ENCODE measurements at regions not wholly inside any gene's neighbourhood (a gene's known extent, or its start where the extent isn't known, plus 50 kb on each side); places are given as distances from the start of the nearest gene placed in this dataset.

GRCh38 chr2:19706332-19706731 lies 195.5 kb downstream of the TTC32 start:
- no peak overlapping the region for H3K4me3 Mint-ChIP-seq
- H3K4me1 Mint-ChIP-seq (ENCODE audit: low read depth in 2 of 2) = no peaks in the 10 kb centered on the region
- no peak for DNase-seq
- H3K27me3 Mint-ChIP-seq = peaks cover 24 to 28% of the 10 kb centered on the region in 2 donors
- H3K27ac Mint-ChIP-seq = no peak overlapping the region
- no peaks in the 10 kb centered on the region for H3K36me3 Mint-ChIP-seq (ENCODE audit: insufficient read depth)
- ATAC-seq (replicated peaks) = no peak
- peaks cover 0 to 5% of the 10 kb centered on the region in 2 donors for H3K9me3 Mint-ChIP-seq

GRCh38 chr2:19702267-19702666 lies 199.5 kb downstream of the TTC32 start:
- H3K27me3 Mint-ChIP-seq = peaks cover 27 to 35% of the 10 kb centered on the region in 2 donors
- H3K27ac Mint-ChIP-seq = no peak overlapping the region
- DNase-seq (no peak), ATAC-seq (replicated peaks) (no peak)
- H3K9me3 Mint-ChIP-seq = peaks cover 0 to 7% of the 10 kb centered on the region in 2 donors
- H3K4me1 Mint-ChIP-seq (ENCODE audit: low read depth in 2 of 2) = no peaks in the 10 kb centered on the region
- H3K36me3 Mint-ChIP-seq (ENCODE audit: insufficient read depth) = no peaks in the 10 kb centered on the region
- no peak overlapping the region for H3K4me3 Mint-ChIP-seq

DNA sequence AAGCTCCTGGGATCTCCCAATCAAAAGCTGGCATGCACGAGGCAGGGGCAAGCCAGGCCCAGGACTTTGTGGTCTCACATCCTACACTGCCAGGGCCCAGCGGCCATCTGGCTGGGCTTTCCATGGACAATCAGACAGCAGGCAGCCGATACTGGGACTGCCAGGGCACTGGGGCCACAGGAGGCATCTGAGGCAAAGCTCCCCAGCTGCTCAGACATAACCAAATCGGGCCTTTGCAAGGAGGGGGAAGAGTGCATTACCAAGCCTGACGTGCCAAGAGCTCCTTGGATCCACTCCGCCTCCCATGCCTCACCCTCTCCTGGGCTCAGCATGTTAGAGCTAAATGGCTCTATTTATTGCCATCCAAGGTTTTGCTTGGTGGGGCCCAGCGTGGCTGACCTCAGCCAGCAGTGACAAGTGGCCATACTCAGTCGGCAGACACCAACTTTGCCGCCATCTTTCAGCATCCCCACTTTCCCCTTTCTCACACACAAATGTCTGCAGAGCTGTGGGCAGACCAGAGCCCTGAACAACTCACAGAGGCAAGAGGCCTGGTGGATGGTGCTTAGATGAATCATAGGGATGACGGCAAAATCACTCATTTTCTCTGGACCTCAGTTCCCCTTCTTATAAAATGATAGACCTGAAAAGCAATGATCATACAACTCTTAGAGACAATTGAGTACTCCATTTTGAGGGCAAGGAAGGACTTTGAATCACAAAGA lies 200.8 kb downstream of the TTC32 start:
- no peak for ATAC-seq (replicated peaks)
- H3K27ac Mint-ChIP-seq = no peak overlapping the region
- no peaks in the 10 kb centered on the region for H3K4me1 Mint-ChIP-seq (ENCODE audit: low read depth in 2 of 2)
- no peak overlapping the region for H3K4me3 Mint-ChIP-seq
- H3K27me3 Mint-ChIP-seq = peaks cover 22 to 27% of the 10 kb centered on the region in 2 donors
- H3K9me3 Mint-ChIP-seq = peaks cover 0 to 7% of the 10 kb centered on the region in 2 donors
- H3K36me3 Mint-ChIP-seq (ENCODE audit: insufficient read depth) = no peaks in the 10 kb centered on the region
- no peak for DNase-seq

DNA sequence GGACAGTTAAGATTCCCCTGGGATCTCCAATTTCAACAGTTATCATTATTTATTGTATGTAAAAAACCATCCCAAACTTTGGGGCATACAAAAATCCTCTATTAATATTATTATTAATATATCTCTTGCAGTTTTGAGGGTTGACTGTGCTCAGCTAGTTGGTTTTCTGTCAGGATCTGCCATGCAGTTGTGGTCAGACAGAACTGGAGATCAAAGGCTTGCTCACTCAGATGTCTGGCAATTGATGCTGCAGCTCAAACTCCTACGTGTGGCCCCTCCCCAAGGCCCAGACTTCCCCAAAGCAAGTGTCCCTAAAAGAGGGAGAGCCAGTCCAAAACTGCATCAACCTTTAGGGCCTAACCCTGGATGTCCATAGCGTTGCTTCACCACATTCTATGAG lies 204.7 kb downstream of the TTC32 start:
- H3K27me3 Mint-ChIP-seq = peaks cover 18 to 19% of the 10 kb centered on the region in 2 donors
- ATAC-seq (replicated peaks) (no peak), DNase-seq (no peak)
- no peak overlapping the region for H3K4me3 Mint-ChIP-seq
- no peaks in the 10 kb centered on the region for H3K36me3 Mint-ChIP-seq (ENCODE audit: insufficient read depth)
- peaks cover 0 to 7% of the 10 kb centered on the region in 2 donors for H3K9me3 Mint-ChIP-seq
- no peak overlapping the region for H3K27ac Mint-ChIP-seq
- H3K4me1 Mint-ChIP-seq (ENCODE audit: low read depth in 2 of 2) = no peaks in the 10 kb centered on the region

DNA sequence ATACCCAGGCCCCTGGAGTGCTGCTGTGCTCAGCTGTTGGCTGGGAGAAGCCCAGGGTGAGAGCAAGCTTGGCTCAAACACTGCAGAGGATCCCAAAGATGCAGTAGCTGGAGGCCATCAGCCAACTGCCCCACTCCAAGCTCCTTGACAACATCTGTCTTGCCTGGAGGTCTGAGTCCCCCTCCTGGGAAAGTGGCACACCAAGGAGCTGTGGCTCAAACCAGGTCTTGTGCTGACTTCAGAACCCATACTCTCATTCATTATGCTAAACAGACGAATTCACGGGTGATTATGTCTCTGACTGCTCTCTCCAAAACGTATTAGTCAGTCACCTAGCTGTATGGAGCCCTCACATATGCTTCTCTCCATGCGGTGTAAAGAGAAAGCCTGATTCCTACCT lies 206.1 kb downstream of the TTC32 start:
- H3K9me3 Mint-ChIP-seq = no peaks in the 10 kb centered on the region

DNA sequence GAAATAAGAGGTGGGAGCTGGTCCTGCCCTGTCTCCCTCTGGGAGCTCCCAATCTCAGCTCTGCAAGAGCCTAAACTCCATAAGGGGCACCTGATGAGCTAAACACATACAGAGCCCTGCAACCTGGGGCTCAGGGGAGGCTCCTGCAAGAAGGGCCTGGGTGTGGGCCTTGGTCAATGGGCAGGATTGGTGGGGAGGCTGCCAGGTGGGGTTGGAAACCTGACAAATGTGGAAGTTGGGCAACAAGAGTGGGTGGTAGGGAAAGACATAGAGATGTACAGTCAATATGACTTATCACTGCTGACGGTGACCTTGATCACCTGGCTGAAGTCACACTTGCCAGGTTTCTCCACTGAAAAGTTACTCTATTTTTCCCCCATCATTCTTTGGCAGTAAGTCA lies 209.9 kb downstream of the TTC32 start:
- Mint-ChIP-seq H3K4me1 (ENCODE audit: low read depth in 2 of 2) (no peaks in the 10 kb centered on the region), H3K27ac (no peak overlapping the region), H3K27me3 (peaks cover 14 to 23% of the 10 kb centered on the region in 2 donors), H3K36me3 (ENCODE audit: insufficient read depth) (peaks cover 2% of the 10 kb centered on the region), H3K4me3 (no peak overlapping the region), H3K9me3 (no peaks in the 10 kb centered on the region)
- ATAC-seq (replicated peaks) (no peak), DNase-seq (no peak)

More for the DNA sequence above, 206.1 kb downstream of the TTC32 start:
- DNase-seq (no peak), ATAC-seq (replicated peaks) (no peak)
- peaks cover 2% of the 10 kb centered on the region for H3K36me3 Mint-ChIP-seq (ENCODE audit: insufficient read depth)
- H3K4me3 Mint-ChIP-seq = no peak overlapping the region
- no peak overlapping the region for H3K27ac Mint-ChIP-seq
- peaks cover 10 to 13% of the 10 kb centered on the region in 2 donors for H3K27me3 Mint-ChIP-seq
- no peaks in the 10 kb centered on the region for H3K4me1 Mint-ChIP-seq (ENCODE audit: low read depth in 2 of 2)

GRCh38 chr2:19690429-19690828 lies 211.4 kb downstream of the TTC32 start:
- Mint-ChIP-seq H3K27me3 (peaks cover 16 to 23% of the 10 kb centered on the region in 2 donors), H3K4me3 (no peak overlapping the region), H3K27ac (no peak overlapping the region), H3K9me3 (no peaks in the 10 kb centered on the region), H3K4me1 (ENCODE audit: low read depth in 2 of 2) (no peaks in the 10 kb centered on the region), H3K36me3 (ENCODE audit: insufficient read depth) (peaks cover 2% of the 10 kb centered on the region)
- DNase-seq = no peak
- ATAC-seq (replicated peaks) = no peak

DNA sequence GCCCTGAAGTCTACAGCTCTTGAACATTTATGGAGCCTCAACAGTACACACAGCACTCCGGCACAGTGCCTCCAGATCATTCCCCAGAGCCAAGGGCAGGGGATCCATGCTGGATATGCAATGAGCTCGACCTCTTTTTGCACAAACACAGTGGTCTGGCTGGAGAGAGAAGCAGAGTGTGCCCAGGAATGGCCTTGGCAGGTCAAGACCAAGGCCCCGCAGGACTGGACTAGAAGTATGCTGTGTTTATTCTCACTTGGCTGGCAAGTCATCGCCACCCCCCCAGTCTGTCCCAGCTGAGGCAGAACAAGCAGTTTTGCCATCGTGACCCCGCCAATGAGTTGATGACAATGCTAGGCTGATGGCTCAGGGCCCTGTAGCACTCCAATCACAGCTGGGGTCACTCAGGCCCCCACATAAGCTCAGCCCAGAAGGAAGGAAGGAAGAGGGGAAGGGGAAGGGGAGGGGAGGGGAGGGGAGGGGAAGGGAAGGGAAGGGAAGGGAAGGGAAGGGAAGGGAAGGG lies 212.1 kb downstream of the TTC32 start:
- Mint-ChIP-seq H3K4me3 (no peak overlapping the region), H3K9me3 (no peaks in the 10 kb centered on the region), H3K27me3 (peaks cover 16 to 27% of the 10 kb centered on the region in 2 donors), H3K36me3 (ENCODE audit: insufficient read depth) (peaks cover 5% of the 10 kb centered on the region), H3K4me1 (ENCODE audit: low read depth in 2 of 2) (no peaks in the 10 kb centered on the region), H3K27ac (no peak overlapping the region)
- no peak for ATAC-seq (replicated peaks)
- no peak for DNase-seq

DNA sequence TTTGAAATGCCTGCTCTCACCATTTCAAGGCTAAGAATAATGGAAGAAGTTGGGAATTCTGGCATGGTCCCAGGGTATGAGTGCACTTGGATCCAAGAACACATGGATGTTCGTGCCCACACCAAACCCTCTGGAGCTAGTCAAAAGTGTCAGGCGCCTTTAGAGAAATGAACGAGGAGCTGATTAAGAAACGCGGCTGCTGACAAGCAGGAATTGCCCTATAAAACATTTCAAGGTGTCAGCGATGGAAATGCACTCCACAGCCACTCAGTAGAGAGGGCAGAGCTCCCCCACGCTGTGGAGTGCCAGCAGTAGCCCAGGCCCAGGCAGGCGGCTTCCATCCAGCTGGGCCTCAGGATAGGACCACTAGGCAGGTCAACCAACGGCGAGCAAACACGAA lies 213.7 kb downstream of the TTC32 start:
- peaks cover 5% of the 10 kb centered on the region for H3K36me3 Mint-ChIP-seq (ENCODE audit: insufficient read depth)
- H3K4me3 Mint-ChIP-seq = no peak overlapping the region
- ATAC-seq (replicated peaks) = no peak
- H3K27me3 Mint-ChIP-seq = peaks cover 16 to 32% of the 10 kb centered on the region in 2 donors
- DNase-seq = no peak
- H3K4me1 Mint-ChIP-seq (ENCODE audit: low read depth in 2 of 2) = no peaks in the 10 kb centered on the region
- H3K27ac Mint-ChIP-seq = no peak overlapping the region
- no peaks in the 10 kb centered on the region for H3K9me3 Mint-ChIP-seq

DNA sequence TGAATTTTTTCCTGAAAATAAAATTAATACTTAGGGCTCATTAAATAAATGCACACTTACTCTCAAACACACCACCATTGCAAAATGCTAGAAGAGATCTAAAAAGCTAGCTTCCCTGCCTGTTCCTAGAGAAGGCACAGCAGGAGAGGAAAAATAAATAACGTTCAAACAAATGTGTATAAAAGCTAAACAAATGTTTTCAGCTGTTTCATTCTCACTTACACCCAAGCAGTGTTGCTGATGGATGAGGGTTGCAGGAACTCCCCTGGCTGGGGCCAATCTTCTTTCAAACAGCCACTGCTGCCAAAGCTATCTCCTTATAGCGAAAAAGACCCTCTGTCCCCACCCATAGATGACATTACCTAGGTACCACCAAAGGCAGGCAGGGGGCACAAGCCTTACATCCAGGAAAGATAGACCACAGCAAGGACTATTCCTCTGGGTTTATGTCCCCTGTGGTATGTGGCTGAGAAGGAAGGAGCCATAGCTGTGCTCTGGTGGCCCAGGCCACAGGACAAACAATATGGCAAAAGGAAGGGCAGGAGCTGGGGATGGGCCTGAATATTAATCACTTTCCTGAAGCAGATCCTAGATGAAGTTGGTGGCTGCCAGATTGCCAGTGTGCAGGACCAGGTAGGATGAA lies 214.6 kb downstream of the TTC32 start:
- Mint-ChIP-seq H3K4me3 (no peak overlapping the region), H3K4me1 (ENCODE audit: low read depth in 2 of 2) (no peaks in the 10 kb centered on the region), H3K27me3 (peaks cover 16 to 32% of the 10 kb centered on the region in 2 donors), H3K27ac (no peak overlapping the region), H3K9me3 (no peaks in the 10 kb centered on the region), H3K36me3 (ENCODE audit: insufficient read depth) (peaks cover 5% of the 10 kb centered on the region)
- no peak for DNase-seq
- ATAC-seq (replicated peaks) = no peak

GRCh38 chr2:19686439-19686838 lies 215.3 kb downstream of the TTC32 start:
- DNase-seq = no peak
- H3K4me3 Mint-ChIP-seq = no peak overlapping the region
- ATAC-seq (replicated peaks) = no peak
- peaks cover 2% of the 10 kb centered on the region for H3K36me3 Mint-ChIP-seq (ENCODE audit: insufficient read depth)
- H3K27me3 Mint-ChIP-seq = peaks cover 16 to 32% of the 10 kb centered on the region in 2 donors
- H3K4me1 Mint-ChIP-seq (ENCODE audit: low read depth in 2 of 2) = no peaks in the 10 kb centered on the region
- no peaks in the 10 kb centered on the region for H3K9me3 Mint-ChIP-seq
- H3K27ac Mint-ChIP-seq = no peak overlapping the region

DNA sequence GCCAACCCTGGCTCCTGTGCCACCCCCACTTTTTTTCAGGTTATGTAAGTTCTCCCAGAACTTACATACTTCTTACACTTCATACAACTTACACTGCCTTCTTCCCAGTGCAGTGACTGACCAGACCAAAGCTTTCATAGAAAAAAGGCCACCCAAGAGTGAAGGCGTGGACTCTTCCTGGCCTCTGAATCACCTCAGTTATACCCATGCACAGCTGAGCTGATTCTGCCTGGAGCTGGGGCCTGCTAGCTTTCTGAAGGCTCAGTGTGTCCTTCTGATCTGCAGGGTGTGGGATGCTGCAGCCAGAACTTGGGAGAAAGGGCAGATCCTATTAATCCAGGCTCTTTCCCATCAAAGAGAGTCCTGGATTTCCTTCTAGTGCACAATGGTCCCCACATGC lies 216.1 kb downstream of the TTC32 start:
- H3K4me1 Mint-ChIP-seq (ENCODE audit: low read depth in 2 of 2) = no peaks in the 10 kb centered on the region
- ATAC-seq (replicated peaks) (no peak), DNase-seq (no peak)
- H3K9me3 Mint-ChIP-seq = no peaks in the 10 kb centered on the region
- H3K27me3 Mint-ChIP-seq = peaks cover 16 to 27% of the 10 kb centered on the region in 2 donors
- H3K4me3 Mint-ChIP-seq = no peak overlapping the region
- no peak overlapping the region for H3K27ac Mint-ChIP-seq
- peaks cover 2% of the 10 kb centered on the region for H3K36me3 Mint-ChIP-seq (ENCODE audit: insufficient read depth)

GRCh38 chr2:19684516-19684915 lies 217.3 kb downstream of the TTC32 start:
- H3K27ac Mint-ChIP-seq = no peak overlapping the region

DNA sequence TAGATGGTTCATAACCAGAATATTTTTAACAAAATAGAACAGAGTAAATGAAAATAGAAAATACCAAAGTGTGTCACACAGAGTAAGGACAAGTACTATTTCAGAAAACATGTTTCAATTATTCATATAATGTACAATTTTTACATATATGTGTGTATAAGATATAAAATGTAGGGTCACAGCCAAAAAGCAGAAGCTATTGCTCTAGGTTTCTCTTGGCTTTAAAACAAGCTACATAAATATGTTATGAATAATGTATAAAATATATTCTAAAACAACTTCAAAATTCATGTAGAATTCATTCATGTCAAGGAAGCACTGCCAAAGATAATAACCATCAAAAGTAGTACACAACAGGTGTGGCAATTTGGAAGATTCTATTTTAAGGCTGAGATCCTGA lies 218.2 kb downstream of the TTC32 start:
- Mint-ChIP-seq H3K27ac (no peak overlapping the region), H3K36me3 (ENCODE audit: insufficient read depth) (peaks cover 2% of the 10 kb centered on the region), H3K9me3 (no peaks in the 10 kb centered on the region), H3K4me3 (no peak overlapping the region), H3K27me3 (peaks cover 11 to 17% of the 10 kb centered on the region in 2 donors), H3K4me1 (ENCODE audit: low read depth in 2 of 2) (no peaks in the 10 kb centered on the region)
- no peak for DNase-seq
- ATAC-seq (replicated peaks) = no peak

More at GRCh38 chr2:19684516-19684915, 217.3 kb downstream of the TTC32 start:
- DNase-seq = no peak
- Mint-ChIP-seq H3K27me3 (peaks cover 16 to 21% of the 10 kb centered on the region in 2 donors), H3K36me3 (ENCODE audit: insufficient read depth) (peaks cover 2% of the 10 kb centered on the region), H3K9me3 (no peaks in the 10 kb centered on the region), H3K4me1 (ENCODE audit: low read depth in 2 of 2) (no peaks in the 10 kb centered on the region), H3K4me3 (no peak overlapping the region)
- ATAC-seq (replicated peaks) = no peak

Data from effector memory CD8-positive, alpha-beta T cell (primary cell).